GM12872 (cell line): ENCODE measurements at regions not wholly inside any gene's neighbourhood (a gene's known extent, or its start where the extent isn't known, plus 50 kb on each side); places are given as distances from the start of the nearest gene placed in this dataset.

Source experiments
- CTCF ChIP-seq: IDR thresholded peaks from 3 replicates; pipeline ENCODE4 v1.5.1; 2011; ENCODE audit warnings: low read depth, mild to moderate bottlenecking, low read length, moderate library complexity; ENCODE audit not compliant: insufficient read depth

- TF ChIP-seq CTCF: no peak
These were observed 464.5 kb downstream of the BCOR start for GRCh38 chrX:39633293-39633692.

DNA sequence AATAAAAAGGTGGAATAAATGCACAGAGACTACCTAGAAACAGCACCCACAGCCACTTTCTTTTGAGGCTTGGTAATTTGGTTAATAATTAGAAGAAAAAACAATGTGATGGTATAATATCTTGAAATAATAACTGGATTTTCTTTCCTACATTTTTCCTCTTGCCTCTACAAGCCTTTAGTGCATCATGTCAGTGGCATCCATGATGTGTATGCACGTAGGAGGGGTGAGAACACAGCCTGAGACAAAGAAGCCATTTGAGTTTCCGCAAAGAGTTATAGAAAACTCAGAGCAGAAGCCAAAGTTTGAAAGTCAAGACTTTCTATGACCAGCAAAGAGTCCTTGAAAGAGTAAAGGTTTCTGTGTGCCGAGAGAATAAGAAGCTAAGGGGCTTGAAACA, 461.3 kb downstream of the BCOR start:
- TF ChIP-seq CTCF: no peak

GRCh38 chrX:39638526-39638925, 459.2 kb downstream of the BCOR start:
- no peak for TF ChIP-seq CTCF

- TF ChIP-seq CTCF: no peak
These were observed 457.9 kb downstream of the BCOR start for GRCh38 chrX:39639871-39640270.

- TF ChIP-seq CTCF: no peak
These were observed 456.9 kb downstream of the BCOR start for GRCh38 chrX:39640866-39641265.

DNA sequence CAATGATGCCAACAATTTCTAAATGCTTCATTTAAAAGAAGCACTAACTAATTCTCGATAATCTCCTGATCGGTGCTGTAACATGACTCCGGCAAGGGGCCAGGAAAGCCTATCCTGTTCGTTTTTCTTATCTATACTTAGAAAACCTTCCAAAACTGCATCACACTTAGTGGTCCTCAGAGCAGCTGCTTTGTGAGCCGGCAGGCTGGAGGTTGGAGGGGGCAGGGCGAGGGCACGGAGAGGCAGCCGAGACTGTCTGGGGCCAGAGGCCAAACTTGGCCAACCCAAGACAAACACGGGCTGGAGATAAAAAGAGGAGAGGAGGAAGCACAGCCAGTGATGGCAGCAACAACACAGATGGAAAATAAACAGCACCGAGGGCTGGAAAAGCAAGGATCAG, 455.7 kb downstream of the BCOR start:
- no peak for TF ChIP-seq CTCF

DNA sequence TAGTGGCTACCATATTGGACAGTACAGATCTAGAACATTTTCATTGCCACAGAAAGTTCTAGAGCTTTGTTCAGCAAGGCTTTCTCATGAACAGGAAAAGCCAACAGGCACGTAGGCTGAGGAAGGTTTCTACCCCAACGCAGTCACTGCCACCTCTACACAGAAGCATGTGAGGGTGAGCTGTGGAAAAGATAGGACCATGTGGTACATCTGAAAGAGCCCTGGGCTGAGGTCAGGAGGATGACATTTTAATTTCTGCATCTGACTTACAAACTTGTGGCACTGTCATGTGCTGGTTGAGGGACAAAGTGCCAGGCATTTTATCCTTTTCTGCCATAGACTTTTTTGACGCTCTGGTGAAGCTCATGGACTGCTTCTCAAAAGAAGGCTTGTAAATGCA, 454.2 kb downstream of the BCOR start:
- TF ChIP-seq CTCF: no peak
